ENCODE measurements at regions not wholly inside any gene's neighbourhood (a gene's known extent, or its start where the extent isn't known, plus 50 kb on each side); places are given as distances from the start of the nearest gene placed in this dataset.

DNA sequence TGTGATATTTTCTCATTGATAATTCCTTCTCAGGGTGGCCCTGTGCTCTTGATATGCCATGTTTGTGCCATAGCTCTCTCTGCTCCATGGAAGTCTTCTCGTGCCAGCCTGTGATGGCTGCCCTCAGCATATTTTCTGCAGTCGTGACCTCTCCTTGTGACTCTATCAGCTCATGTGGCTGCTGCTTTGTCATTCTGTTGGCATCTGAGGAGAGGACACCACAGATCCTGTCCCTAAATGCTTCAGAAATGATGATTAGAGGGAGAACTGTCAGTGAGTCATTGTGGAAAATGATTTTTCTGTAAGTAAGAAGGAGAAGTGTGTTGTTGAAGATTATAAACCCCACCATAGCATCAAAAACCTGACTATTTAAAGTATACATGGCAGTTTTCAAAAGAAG lies 286.0 kb downstream of the ADGRL2 start:
- TF ChIP-seq GATA3 (IDR thresholded peaks at IDR 0.05; ENCODE audit: low read depth, low read length): no peak
- no peak for TF ChIP-seq GATA2 (IDR thresholded peaks at IDR 0.05; ENCODE audit: low read depth, low read length)
